PC-3 (cell line): ENCODE measurements at regions not wholly inside any gene's neighbourhood (a gene's known extent, or its start where the extent isn't known, plus 50 kb on each side); places are given as distances from the start of the nearest gene placed in this dataset.

Experiments used
- EZH2 ChIP-seq: fragments of 300-600 bp; sonication (generic); IDR thresholded peaks from one replicate; pipeline ENCODE4 v1.6.1; 2017; ENCODE audit warnings: antibody characterized with exemption, mild to moderate bottlenecking, low read length; ENCODE audit not compliant: unreplicated experiment
- TF ChIP-seq, protein P1 (sequence below): fragments of 300-600 bp; sonication (generic); conservative IDR thresholded peaks from 2 replicates; pipeline ENCODE4 v1.5.1; 2017; ENCODE audit warnings: antibody characterized with exemption, low read depth, mild to moderate bottlenecking, low read length

DNA sequence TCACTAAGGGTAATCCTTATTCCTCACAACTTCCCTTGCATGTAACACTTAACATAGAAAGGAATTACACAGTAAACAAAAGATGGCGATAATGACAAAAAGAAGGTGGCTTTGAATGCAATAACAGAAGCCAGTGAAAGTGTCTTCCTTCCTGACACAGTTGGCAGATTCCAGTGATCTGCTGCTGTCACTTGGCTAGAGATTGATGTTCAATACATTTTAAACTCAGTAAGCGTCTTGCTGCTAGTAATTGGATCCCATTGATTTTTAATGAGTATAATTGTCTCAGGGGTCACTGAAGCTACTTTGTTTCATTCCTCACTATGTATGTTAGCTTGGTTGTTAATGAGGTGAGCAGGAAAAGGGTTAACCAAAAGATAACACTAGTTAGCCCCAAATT is 692.7 kb downstream of the NTRK3 start:
- TF ChIP-seq, protein P1, sequence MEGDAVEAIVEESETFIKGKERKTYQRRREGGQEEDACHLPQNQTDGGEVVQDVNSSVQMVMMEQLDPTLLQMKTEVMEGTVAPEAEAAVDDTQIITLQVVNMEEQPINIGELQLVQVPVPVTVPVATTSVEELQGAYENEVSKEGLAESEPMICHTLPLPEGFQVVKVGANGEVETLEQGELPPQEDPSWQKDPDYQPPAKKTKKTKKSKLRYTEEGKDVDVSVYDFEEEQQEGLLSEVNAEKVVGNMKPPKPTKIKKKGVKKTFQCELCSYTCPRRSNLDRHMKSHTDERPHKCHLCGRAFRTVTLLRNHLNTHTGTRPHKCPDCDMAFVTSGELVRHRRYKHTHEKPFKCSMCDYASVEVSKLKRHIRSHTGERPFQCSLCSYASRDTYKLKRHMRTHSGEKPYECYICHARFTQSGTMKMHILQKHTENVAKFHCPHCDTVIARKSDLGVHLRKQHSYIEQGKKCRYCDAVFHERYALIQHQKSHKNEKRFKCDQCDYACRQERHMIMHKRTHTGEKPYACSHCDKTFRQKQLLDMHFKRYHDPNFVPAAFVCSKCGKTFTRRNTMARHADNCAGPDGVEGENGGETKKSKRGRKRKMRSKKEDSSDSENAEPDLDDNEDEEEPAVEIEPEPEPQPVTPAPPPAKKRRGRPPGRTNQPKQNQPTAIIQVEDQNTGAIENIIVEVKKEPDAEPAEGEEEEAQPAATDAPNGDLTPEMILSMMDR: no peak
- TF ChIP-seq EZH2: no peak
